ENCODE measurements at regions not wholly inside any gene's neighbourhood (a gene's known extent, or its start where the extent isn't known, plus 50 kb on each side); places are given as distances from the start of the nearest gene placed in this dataset.

DNA sequence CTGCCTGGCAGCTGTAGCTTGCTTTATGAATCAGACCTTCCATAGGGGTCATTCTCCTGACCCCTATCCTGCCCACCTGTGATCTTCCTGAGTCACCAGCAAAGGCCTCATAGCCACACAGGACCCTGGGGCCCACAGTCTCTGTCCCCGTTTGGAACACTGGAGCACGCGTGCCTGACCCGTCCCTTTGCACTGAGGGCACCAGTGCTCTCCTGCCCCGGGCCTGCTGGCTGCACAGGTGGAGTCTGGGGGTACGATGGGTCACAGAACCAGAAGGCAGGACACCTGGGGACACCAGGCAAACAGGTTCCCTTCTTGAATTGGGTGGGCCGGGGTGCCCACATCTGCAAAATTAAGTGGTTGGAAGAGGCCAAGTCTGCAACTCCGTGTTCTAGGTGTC is 97.2 kb downstream of the CPZ start:
- TF ChIP-seq, protein P1, sequence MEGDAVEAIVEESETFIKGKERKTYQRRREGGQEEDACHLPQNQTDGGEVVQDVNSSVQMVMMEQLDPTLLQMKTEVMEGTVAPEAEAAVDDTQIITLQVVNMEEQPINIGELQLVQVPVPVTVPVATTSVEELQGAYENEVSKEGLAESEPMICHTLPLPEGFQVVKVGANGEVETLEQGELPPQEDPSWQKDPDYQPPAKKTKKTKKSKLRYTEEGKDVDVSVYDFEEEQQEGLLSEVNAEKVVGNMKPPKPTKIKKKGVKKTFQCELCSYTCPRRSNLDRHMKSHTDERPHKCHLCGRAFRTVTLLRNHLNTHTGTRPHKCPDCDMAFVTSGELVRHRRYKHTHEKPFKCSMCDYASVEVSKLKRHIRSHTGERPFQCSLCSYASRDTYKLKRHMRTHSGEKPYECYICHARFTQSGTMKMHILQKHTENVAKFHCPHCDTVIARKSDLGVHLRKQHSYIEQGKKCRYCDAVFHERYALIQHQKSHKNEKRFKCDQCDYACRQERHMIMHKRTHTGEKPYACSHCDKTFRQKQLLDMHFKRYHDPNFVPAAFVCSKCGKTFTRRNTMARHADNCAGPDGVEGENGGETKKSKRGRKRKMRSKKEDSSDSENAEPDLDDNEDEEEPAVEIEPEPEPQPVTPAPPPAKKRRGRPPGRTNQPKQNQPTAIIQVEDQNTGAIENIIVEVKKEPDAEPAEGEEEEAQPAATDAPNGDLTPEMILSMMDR (IDR thresholded peaks at IDR 0.05), result no peak
- Histone ChIP-seq H3K4me3 (no peak overlapping the region), H3K36me3 (no peaks in the 10 kb centered on the region), H3K4me1 (no peaks in the 10 kb centered on the region), H3K9me3 (no peaks in the 10 kb centered on the region), H3K27ac (no peak overlapping the region), H3K27me3 (peaks cover 0 to 64% (median 40%) of the 10 kb centered on the region in 7 donors)
- WGBS, 2 donors, result 81 to 82% methylated on average over 8 of the region's 8 CpGs
- DNase-seq (no peak), ATAC-seq (no peak)
- intact Hi-C loops (cut with DNase I), result no loop called here

DNA sequence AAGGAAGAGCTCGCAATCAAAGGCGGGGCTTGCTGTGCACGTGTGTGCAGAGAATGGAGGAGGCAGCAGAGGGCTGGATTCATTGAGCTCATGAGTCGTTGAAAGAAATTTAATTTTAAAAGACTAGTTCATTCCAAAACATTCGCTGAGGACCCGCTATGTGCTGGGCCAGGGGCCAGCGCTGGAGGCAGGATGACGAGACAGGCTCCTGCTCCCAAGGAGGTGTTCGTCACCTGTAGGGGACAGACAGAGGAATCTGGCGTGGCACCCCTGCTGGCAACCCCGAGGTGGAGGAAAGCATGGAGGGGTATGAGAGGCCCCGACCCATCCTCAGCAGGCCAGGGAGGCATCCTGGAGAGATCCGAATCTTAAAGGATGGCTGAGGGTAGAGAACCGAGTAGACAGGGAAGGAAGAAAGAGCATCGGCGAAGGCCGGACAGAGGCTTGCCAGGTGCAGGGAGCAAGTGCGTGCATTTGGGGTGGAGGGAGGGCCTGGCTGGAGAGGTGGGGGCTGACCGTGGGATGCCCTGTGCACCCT is 96.4 kb downstream of the CPZ start:
- no peak overlapping the region for H3K27ac ChIP-seq
- 70 to 71% methylated on average over 19 of the region's 19 CpGs for WGBS, 2 donors

DNA sequence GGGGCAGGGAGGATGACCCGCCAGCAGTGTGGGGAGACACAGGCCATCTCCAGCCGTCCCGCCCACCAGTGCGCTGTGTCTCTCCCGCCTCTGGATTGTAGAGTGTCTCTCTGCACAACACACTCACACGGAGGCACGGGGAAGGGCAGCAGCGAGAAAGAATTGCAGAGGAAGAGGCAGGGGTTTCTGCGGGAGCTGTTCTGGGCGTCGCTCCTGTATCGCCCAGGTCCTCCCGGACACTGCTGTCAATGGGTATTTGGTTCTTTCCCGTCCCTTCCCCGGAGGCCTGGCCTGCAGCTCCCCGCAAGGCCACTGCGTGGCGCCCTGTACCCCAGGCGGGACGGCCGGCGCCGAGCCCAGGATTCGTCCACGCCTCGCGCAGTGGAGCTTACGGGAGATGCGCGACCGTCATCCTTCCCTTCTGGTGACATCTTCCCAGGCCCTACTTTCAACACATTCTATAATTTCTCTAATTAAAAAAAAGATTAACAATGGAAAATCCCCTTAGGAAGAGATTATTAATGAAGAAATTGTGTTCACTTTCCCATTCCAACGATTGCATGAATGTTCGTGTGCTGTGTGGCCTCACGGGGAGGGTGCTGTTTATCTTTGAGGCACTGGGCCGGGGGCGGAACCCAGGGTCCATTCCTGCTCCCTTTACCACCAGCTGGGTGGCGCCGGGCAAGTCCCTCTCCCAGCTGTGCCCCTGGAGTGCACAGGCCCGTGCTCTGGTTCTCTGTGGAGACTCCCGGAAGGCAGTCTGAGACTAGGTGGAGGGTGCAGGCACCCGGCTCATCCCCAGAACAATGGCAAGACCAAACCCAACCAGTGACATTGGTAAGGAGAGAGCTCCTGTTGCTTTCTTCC is 95.7 kb downstream of the CPZ start:
- TF ChIP-seq, protein P1 (IDR thresholded peaks at IDR 0.05), result peak in 6 of 9 donors; percentile 34 to 58 (median 50)

More for the DNA sequence above, 96.4 kb downstream of the CPZ start:
- no peaks in the 10 kb centered on the region for H3K4me1 ChIP-seq
- TF ChIP-seq, protein P1 (IDR thresholded peaks at IDR 0.05), result no peak
- no peak overlapping the region for H3K4me3 ChIP-seq
- no peak for DNase-seq
- intact Hi-C loops (cut with DNase I), result no loop called here
- H3K9me3 ChIP-seq, result no peaks in the 10 kb centered on the region
- no peak for ATAC-seq
- H3K27me3 ChIP-seq, result peaks cover 0 to 56% (median 38%) of the 10 kb centered on the region in 7 donors
- H3K36me3 ChIP-seq, result no peaks in the 10 kb centered on the region

DNA sequence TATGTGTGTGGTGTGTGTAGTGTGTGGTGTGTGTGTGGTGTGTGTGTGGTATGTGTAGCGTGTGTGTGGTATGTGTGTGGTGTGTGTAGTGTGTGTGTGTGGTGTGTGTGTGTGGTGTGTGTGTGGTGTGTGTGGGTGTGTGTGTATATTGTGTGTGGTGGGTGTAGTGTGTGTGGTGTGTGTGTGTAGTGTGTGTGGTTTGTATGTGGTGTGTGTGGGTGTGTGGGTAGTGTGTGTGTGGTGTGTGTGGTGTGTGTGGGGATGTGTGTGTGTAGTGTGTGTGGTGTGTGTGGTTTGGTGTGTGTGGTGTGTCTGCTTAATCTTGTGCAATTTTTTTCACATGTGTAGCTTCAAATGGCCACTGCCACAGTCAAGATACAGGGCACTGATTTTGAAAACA is 94.5 kb downstream of the CPZ start:
- no peak overlapping the region for H3K27ac ChIP-seq
- TF ChIP-seq, protein P1 (IDR thresholded peaks at IDR 0.05), result no peak
- DNase-seq, result no peak
- no peaks in the 10 kb centered on the region for H3K36me3 ChIP-seq
- intact Hi-C loops (cut with DNase I), result no loop called here
- no peak overlapping the region for H3K4me3 ChIP-seq
- ATAC-seq, result no peak
- peaks cover 0 to 56% (median 38%) of the 10 kb centered on the region in 7 donors for H3K27me3 ChIP-seq
- no peaks in the 10 kb centered on the region for H3K9me3 ChIP-seq
- 100% methylated on average over 1 of the region's 1 CpG for WGBS, 2 donors
- H3K4me1 ChIP-seq, result peaks cover 0 to 6% (median 0%) of the 10 kb centered on the region in 9 donors

More for the DNA sequence above, 95.7 kb downstream of the CPZ start:
- ATAC-seq (peak in 1 of 8 donors; percentile 28), DNase-seq (no peak)
- intact Hi-C loops (cut with DNase I), result no loop called here
- Histone ChIP-seq H3K4me3 (no peak overlapping the region), H3K27me3 (peaks cover 0 to 56% (median 38%) of the 10 kb centered on the region in 7 donors), H3K4me1 (no peaks in the 10 kb centered on the region), H3K36me3 (no peaks in the 10 kb centered on the region), H3K9me3 (no peaks in the 10 kb centered on the region), H3K27ac (no peak overlapping the region)
- WGBS, 2 donors, result 16 to 18% methylated on average over 41 of the region's 41 CpGs

Data from heart right ventricle (tissue), 16 donors.